H1 (cell line): ENCODE measurements at regions not wholly inside any gene's neighbourhood (a gene's known extent, or its start where the extent isn't known, plus 50 kb on each side); places are given as distances from the start of the nearest gene placed in this dataset.

Experiments
- RNF2 ChIP-seq: fragments of 200-900, 300-1000 bp; sonication (generic); IDR thresholded peaks from 2 replicates; pipeline ENCODE4 v1.7.1; 2016; ENCODE audit warnings: borderline replicate concordance, low read depth, mild to moderate bottlenecking, antibody characterized with exemption, low read length; ENCODE audit not compliant: poor library complexity, severe bottlenecking; ENCODE audit errors: missing control alignments

GRCh38 chr17:69882281-69882680 is 192.7 kb upstream of the KCNJ16 start (continued):
- TF ChIP-seq RNF2, result no peak
- TF ChIP-seq, all 59 proteins: peak for 0
